HG02840 (cell line): ENCODE measurements at regions not wholly inside any gene's neighbourhood (a gene's known extent, or its start where the extent isn't known, plus 50 kb on each side); places are given as distances from the start of the nearest gene placed in this dataset.

Source experiments
- ATAC-seq: cut with Tn5 transposase; IDR thresholded peaks from one replicate; pipeline ENCODE4 v1.9.1; 2021; ENCODE audit warnings: mild to moderate bottlenecking, moderate library complexity, moderate number of reproducible peaks; ENCODE audit not compliant: unreplicated experiment, low FRiP score

GRCh38 chr4:19729886-19730651 lies 521.6 kb upstream of the SLIT2 start:
- ATAC-seq = no peak

GRCh38 chr4:19728773-19729172 lies 522.9 kb upstream of the SLIT2 start:
- ATAC-seq = no peak

- ATAC-seq = no peak
Observed at GRCh38 chr4:19727141-19727540, 524.6 kb upstream of the SLIT2 start.

- no peak for ATAC-seq
Observed at GRCh38 chr4:19725130-19725529, 526.6 kb upstream of the SLIT2 start.

GRCh38 chr4:19722404-19722803 lies 529.3 kb upstream of the SLIT2 start:
- no peak for ATAC-seq

- ATAC-seq = no peak
Observed at GRCh38 chr4:19721587-19721986, 530.1 kb upstream of the SLIT2 start.

GRCh38 chr4:19720610-19721009 lies 531.1 kb upstream of the SLIT2 start:
- no peak for ATAC-seq

- ATAC-seq = no peak
Observed at GRCh38 chr4:19720190-19720589, 531.5 kb upstream of the SLIT2 start.

- ATAC-seq = no peak
Observed at GRCh38 chr4:19711871-19712270, 539.8 kb upstream of the SLIT2 start.

- ATAC-seq = no peak
Observed at GRCh38 chr4:19707876-19708275, 543.8 kb upstream of the SLIT2 start.

- ATAC-seq = no peak
Observed at GRCh38 chr4:19703391-19703790, 548.3 kb upstream of the SLIT2 start.

- no peak for ATAC-seq
Observed at GRCh38 chr4:19700992-19701391, 550.7 kb upstream of the SLIT2 start.

- ATAC-seq = no peak
Observed at GRCh38 chr4:19698961-19699360, 552.7 kb upstream of the SLIT2 start.

- no peak for ATAC-seq
Observed at GRCh38 chr4:19694812-19695211, 556.9 kb upstream of the SLIT2 start.

GRCh38 chr4:19693936-19694570 lies 557.7 kb upstream of the SLIT2 start:
- ATAC-seq = no peak

- ATAC-seq = no peak
Observed at GRCh38 chr4:19689511-19689910, 562.2 kb upstream of the SLIT2 start.

- no peak for ATAC-seq
Observed at GRCh38 chr4:19686456-19686855, 565.2 kb upstream of the SLIT2 start.

GRCh38 chr4:19684084-19684483 lies 567.6 kb upstream of the SLIT2 start:
- no peak for ATAC-seq

GRCh38 chr4:19683426-19683825 lies 568.3 kb upstream of the SLIT2 start:
- no peak for ATAC-seq

- no peak for ATAC-seq
Observed at GRCh38 chr4:19677211-19677610, 574.5 kb upstream of the SLIT2 start.

GRCh38 chr4:19675172-19675811 lies 576.4 kb upstream of the SLIT2 start:
- no peak for ATAC-seq

- no peak for ATAC-seq
Observed at GRCh38 chr4:19659101-19659500, 592.6 kb upstream of the SLIT2 start.
